Pons (tissue), 1 donor: ENCODE measurements at regions not wholly inside any gene's neighbourhood (a gene's known extent, or its start where the extent isn't known, plus 50 kb on each side); places are given as distances from the start of the nearest gene placed in this dataset.
"Not testable (repeated sequence)": the region's sequence is repeated elsewhere in the genome, so short reads cannot be mapped to it uniquely, and the experiment has no call there.

Experiments
- DNase-seq: peaks from one replicate; pipeline ENCODE4 v3.0.0-alpha.2; 2016; ENCODE audit warnings: low spot score

DNA sequence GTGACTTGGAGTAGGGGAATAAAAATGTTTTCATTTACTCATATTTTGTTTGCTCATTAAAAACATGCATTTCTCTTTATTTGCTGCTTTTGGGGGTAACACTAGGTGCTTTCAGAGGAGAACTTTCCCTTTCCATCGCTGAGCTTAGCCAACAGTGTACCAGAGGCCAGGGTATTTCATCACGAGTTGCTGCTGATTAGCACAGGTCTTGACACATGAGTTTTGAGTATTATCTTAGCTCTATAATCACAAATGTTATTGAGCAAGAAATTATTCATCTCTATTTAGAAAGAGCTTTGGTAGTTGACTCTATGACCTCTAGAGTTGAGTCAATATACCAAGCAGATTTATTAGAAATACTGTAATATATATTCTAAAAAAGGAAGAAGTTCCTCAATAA lies 375.9 kb downstream of the NXPH1 start:
- DNase-seq = no peak

DNA sequence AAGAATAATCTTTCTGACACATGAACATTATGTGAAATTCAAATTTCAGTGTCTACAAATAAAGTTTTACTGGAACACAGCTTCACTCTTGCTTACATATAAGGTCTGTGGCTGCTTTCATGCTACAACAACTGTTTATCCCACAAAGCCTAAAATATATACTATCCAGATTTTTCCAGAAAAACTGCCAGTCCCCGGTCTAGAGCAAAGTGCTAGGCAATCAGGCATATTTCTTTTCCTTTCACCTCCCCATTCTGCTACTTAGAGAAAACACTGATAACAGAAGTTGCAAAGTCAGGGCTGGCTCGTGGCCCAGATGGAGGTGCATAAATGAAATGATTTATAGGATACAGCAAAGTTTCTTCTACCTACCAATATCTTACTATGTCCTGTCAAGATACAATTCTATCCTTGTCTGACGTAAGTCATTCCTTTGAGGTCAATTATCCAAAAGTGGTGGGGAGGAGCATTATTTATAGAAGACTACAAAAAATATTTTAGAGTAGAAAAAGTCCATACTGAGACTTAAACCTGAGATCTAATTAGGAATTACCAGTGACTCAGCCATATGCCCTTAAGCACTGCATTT lies 384.1 kb downstream of the NXPH1 start:
- DNase-seq = no peak

DNA sequence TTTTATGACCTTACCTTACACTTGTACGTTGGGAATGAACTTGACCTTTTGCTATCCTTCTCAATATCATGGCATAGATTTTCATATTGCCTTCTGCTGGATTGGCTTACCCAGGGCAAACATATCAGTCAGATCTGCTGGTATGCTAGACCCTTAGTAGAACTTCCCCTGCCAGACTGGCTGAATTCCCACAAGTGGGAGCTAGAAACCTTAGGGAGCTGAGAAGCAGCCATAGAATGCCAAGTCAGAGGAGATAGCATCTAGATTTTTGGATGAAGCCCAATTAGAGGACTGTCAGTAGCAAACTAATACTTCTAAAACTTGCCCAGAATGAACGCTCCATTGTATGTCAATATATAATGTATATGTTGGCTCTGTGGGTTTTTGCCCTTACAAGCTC lies 385.0 kb downstream of the NXPH1 start:
- no peak for DNase-seq

GRCh38 chr7:8822595-8822994 lies 389.2 kb downstream of the NXPH1 start:
- no peak for DNase-seq

DNA sequence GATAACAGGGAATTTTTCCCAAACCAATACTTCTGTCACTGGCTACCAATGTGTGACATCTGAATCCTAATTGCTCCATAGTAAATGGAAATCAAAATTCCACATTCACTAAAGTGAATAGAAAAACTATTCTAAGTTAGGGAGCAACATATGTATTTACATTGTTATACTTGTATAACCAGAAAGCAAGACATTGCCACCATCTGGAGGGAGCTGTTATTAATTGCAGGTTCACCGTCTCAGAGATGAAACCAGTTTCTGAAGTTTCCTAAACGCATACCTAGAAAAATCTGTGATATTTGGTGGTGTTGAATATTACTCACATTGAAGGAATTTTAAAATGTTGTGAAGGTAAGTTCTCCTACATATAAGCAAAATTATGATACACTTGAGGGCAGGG lies 390.1 kb downstream of the NXPH1 start:
- no peak for DNase-seq

- no peak for DNase-seq
Measured at GRCh38 chr7:8827329-8827728, 393.9 kb downstream of the NXPH1 start.

- DNase-seq = no peak
Measured at GRCh38 chr7:8829100-8829499, 395.7 kb downstream of the NXPH1 start.

GRCh38 chr7:8831376-8831775 lies 398.0 kb downstream of the NXPH1 start:
- no peak for DNase-seq

- DNase-seq = no peak
Measured at GRCh38 chr7:8833355-8833754, 399.9 kb downstream of the NXPH1 start.

DNA sequence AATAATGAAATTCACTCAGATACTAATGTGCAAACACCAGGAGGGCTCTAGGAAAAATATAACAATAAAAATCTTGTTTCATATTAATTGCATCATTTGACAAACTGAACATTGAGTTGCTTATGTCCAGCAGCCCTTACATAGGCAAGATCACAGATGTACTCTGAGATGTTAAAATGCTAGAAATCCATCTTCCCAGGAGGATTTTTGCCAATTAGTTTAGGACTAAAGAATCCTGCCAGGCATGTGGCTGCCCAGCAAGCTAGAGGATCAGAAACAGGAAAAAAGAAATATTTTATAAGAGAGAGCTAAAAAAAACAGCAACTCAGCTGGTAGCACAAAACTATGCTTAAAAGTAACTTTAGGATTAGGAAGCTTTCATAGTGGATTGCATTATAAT lies 407.8 kb downstream of the NXPH1 start:
- no peak for DNase-seq

- DNase-seq = no peak
Measured at GRCh38 chr7:8871716-8872115, 438.3 kb downstream of the NXPH1 start.

DNA sequence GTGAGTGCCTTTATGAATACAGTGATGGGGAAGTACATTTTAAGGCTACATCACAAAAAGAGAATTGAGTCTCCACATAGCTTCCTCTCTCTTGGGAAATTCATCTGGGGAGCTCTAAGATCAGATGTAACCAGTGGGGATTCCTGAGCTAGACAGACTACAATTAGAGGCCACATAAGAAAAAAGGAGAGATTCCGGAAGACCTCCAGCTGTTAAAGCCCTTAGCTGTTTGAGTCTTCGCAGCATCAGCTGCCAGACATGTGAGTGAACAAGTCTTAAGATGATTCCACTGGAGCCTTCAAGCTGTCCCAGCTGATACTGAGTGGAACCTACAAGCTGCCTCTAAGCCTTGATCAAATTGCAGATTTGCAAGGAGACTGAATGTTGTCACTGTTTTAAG lies 448.5 kb downstream of the NXPH1 start:
- no peak for DNase-seq

- DNase-seq = no peak
Measured at GRCh38 chr7:8885480-8886000, 452.1 kb downstream of the NXPH1 start.

DNA sequence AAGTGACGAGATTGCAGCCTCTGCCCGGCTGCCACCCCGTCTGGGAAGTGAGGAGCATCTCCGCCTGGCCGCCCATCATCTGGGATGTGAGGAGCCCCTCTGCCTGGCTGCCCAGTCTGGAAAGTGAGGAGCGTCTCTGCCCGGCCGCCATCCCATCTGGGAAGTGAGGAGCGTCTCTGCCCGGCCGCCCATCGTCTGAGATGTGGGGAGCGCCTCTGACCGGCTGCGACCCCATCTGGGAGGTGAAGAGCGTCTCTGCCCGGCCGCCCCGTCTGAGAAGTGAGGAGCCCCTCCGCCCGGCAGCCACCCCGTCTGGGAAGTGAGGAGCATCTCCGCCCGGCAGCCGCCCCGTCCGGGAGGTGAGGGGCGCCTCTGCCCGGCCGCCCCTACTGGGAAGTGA lies 456.9 kb downstream of the NXPH1 start:
- not testable (repeated sequence) for DNase-seq

DNA sequence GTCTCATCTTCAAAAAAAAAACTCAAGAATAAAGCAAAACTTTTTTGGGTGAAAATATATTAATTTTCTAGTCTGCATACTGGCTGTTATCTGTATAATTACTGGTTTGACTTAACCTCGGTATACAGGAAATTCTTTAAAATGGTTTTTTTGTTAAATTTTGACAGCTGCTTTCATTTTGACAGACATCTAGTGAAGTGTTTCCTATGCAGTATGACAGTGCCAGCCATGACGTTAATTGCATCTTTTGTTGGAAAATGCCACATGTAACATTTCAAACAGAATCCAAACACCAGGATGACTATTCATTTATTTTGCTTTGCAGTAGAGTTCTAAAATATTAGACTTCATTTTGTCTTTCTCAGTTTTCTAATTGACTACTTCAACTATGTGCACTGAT lies 460.4 kb downstream of the NXPH1 start:
- DNase-seq = no peak

DNA sequence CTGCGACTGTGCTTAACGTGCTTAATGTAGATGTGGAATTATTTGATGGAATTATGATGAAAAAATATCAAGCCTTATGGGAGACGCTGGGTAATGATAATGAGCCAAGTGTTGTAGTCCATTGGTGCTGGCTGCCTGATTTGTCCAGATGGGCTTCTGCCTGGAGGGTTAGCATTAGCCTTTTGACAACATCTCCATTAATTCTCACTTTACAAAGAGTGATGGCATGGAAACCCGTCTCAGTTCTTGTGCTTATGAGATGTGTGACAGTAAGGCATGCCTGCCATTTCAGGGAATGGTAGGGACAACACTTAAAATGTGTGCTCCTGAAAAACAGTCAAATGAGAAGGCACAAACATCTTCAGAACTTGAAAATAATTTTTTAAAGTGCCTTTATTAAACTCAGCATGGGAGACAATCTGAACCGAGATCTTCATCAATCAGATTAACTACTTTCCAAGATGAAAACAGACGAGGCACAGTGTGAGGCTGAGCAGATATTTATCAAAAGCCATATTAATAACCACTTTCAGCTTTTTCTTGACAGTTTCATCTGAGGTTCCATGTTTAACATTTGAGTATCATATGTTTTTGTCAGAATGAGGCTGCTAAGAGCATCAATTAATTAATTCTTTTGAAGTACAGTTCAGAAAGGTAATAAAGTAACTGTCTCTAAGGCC lies 473.1 kb downstream of the NXPH1 start:
- no peak for DNase-seq

DNA sequence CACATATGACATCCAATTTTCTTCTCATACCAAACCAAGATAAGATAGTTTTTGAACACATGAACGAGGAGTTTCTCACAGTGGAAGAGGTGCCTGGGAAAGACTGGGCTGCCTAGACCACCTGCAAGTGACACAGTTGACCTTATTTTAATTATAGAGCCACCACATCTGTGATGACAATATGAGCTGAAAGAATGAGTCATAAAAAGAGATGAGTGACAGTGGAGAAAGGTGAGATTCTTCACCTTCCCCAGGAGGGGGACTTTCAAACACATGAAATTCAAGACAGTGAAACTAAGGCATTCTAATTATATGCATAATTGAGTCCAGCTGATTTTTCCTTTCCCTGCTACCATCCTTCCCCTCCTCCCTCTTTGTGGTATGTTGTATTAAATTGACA lies 475.5 kb downstream of the NXPH1 start:
- no peak for DNase-seq

- no peak for DNase-seq
Measured at GRCh38 chr7:8913682-8914081, 480.3 kb downstream of the NXPH1 start.

- no peak for DNase-seq
Measured at GRCh38 chr7:8921807-8922206, 488.4 kb downstream of the NXPH1 start.

DNA sequence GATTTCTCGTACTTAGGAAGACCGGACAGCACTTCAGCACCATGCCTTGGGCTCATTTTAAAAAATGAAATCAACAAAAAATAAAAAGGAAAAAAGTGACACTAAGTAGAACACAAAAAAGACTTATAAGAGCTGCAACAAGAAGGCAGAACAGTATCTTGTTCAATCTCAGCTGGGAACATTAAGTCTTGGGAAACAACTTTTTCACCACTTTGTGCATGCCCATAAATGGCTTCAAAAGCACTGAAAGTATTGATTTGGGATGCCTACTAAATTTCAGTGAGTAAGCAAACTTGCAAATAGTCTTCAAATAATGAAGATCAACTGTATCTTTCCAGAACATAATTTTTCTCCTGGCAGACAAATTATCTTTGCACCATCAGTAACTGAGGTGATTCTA lies 489.3 kb downstream of the NXPH1 start:
- DNase-seq = no peak

DNA sequence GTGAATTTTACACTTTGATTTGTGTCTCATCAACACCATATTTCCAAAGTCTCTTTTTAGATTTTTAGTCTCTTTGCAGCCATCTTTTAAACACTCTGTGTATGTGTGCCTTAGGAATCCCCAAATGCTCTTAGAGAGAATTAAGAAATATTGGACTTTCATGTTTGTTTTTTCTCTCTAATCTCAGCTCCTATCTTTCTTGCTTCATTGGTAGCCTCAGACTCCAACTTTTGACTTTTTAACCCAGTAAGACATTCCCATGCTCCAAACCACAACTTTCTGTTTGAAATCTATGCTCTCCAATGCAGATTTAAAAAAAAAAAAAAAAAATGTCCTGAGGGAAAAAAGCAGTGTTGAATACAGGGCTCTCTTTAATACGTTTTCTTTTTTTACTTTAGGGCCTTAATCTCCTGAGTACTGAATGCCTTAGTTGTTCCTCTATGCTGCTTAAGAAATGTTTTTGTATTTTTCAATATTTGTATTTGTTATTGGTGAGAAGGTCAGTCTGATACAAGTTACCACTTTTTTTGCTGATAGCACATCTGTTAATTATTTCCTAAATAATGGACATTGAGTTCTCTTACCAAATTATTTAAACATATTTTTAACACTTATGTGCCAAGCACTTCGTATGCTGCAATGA lies 489.9 kb downstream of the NXPH1 start:
- DNase-seq = no peak

GRCh38 chr7:8931906-8932646 lies 498.7 kb downstream of the NXPH1 start:
- DNase-seq = no peak

DNA sequence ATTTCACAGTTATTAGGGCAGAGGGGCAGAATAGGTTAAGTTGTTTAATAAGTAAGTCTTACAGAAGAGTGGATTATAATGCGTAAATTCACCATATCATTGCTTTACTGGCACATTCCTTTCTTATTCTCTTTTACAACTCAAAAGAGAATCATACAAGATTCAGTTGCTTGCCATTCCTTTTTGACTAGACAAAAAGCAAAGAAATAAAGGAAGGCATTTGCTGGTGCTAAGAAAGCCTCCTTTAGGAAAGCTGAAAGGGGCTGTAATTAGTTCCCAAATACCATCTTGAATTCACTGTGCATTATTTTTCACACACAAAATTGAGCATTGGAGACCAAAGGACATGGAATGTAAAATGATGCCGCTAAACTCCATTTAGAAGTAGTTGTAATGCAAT lies 499.3 kb downstream of the NXPH1 start:
- no peak for DNase-seq
